ENCODE measurements at regions not wholly inside any gene's neighbourhood (a gene's known extent, or its start where the extent isn't known, plus 50 kb on each side); places are given as distances from the start of the nearest gene placed in this dataset.

DNA sequence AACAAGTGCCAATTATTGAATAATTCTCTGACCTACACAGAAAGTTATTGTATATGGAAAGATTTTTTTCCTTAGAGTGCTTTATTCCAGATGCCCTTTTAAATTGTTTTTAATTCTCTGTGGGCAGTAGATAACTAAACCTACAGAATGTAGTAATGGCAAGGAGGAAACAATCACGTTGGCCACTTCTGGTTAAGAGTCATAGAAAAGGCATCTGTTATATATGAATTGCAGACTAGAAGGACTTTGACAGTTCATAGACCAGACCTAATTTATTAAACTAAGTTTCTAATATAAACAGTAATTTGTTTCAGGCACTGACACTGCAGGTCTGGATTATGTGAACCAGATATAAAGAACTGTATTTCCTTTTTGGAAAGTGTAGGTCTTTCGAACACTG, 607.5 kb downstream of the PLCL1 start:
- TF ChIP-seq, protein P1, sequence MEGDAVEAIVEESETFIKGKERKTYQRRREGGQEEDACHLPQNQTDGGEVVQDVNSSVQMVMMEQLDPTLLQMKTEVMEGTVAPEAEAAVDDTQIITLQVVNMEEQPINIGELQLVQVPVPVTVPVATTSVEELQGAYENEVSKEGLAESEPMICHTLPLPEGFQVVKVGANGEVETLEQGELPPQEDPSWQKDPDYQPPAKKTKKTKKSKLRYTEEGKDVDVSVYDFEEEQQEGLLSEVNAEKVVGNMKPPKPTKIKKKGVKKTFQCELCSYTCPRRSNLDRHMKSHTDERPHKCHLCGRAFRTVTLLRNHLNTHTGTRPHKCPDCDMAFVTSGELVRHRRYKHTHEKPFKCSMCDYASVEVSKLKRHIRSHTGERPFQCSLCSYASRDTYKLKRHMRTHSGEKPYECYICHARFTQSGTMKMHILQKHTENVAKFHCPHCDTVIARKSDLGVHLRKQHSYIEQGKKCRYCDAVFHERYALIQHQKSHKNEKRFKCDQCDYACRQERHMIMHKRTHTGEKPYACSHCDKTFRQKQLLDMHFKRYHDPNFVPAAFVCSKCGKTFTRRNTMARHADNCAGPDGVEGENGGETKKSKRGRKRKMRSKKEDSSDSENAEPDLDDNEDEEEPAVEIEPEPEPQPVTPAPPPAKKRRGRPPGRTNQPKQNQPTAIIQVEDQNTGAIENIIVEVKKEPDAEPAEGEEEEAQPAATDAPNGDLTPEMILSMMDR (IDR thresholded peaks at IDR 0.05; ENCODE audit: control extremely low read depth, extremely low read depth, low read depth, missing control alignments) = no peak
- ChIA-PET POLR2A (no interaction called here), CTCF (no interaction called here)
- no peak for DNase-seq (ENCODE audit: extremely low spot score)

DNA sequence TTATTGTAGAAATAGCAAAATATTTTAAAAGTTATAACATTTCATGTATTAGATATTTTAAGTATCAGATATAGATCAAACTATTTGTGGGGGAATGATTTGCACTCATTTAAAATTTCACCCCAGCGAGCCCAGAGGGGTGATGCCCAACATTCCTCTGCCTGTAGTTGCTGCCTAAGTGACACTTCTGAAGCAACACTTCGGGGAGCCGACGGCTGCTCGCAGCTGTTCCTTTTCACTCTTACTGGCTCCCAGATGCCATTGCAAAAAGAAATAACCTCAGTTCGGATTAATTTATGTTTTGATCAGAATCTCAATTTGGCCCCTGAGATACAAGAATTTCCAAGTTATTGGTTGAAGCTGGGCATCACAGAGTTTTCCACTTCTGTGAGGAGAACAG, 603.8 kb downstream of the PLCL1 start:
- POLR2A ChIA-PET = no interaction called here
- DNase-seq (ENCODE audit: extremely low spot score) = no peak
- CTCF ChIA-PET = no interaction called here
- TF ChIP-seq, protein P1 (IDR thresholded peaks at IDR 0.05; ENCODE audit: control extremely low read depth, extremely low read depth, low read depth, missing control alignments) = no peak

DNA sequence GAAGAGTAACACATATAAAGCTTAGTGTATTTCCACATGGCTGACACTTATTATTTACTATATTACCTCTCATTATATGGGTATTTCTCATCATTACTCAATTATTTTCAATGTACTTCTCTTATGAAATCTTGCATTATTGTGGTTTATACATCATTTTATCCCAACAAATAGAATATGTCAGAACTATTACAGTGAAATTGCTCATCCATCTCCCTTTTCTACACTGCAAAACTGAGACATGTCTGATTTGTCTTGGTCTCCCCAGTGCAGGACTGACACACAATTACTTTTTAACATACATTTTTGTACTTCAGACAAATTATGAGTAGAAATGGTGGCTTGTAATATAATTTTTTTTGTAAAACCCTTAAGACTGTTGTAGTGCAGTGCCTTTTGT, 600.9 kb downstream of the PLCL1 start:
- POLR2A ChIA-PET = no interaction called here
- CTCF ChIA-PET = no interaction called here
- DNase-seq (ENCODE audit: extremely low spot score) = no peak
- TF ChIP-seq, protein P1 (IDR thresholded peaks at IDR 0.05; ENCODE audit: control extremely low read depth, extremely low read depth, low read depth, missing control alignments) = no peak

DNA sequence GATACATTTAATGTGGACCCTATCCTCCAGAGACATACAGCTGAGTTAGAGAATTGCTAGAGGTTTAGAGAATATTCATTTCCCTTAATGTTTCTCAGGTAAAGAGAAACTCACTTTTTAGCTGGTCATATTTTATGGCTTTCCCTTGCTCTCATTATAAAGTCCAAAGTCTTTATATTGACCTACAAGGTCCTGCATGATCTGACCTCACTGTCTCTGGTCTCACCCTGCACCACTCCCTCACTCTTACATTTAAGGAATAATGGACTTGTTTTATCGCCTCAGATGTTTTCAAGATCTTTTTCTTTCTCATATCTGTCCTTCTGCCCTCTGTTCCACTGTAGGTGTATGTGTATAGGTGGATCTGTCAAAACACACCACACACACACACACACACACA, 597.3 kb downstream of the PLCL1 start:
- TF ChIP-seq, protein P1 (IDR thresholded peaks at IDR 0.05; ENCODE audit: control extremely low read depth, extremely low read depth, low read depth, missing control alignments) = no peak
- CTCF ChIA-PET = interaction anchor here (1.0 kb wide), 1 partner anchor 55 kb away, joined by 3 read pairs; no protein-coding TSS in a partner anchor
- DNase-seq (ENCODE audit: extremely low spot score) = no peak
- POLR2A ChIA-PET = no interaction called here

DNA sequence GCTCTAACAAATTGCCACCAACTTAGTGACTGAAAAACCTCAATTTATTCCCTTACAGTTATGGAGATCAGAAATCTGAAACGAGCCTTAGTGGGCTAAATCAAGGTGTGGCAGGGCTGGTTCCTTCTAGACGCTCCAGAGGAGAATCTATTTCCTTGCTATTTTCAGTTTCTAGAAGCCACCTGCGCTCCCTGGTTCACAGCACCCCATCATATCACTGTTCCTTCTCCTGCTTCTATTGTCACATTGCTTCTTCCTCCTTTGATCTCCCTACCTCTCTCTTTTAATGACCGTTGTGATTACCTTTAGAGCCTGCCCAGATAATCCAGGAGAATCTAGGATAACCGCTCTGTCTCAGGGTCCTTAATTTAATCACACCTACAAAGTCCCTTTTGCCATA, 596.6 kb downstream of the PLCL1 start:
- TF ChIP-seq, protein P1 (IDR thresholded peaks at IDR 0.05; ENCODE audit: control extremely low read depth, extremely low read depth, low read depth, missing control alignments) = no peak
- ChIA-PET POLR2A (no interaction called here), CTCF (interaction anchor here (1.0 kb wide), 1 partner anchor 54 kb away, joined by 3 read pairs; no protein-coding TSS in a partner anchor)
- DNase-seq (ENCODE audit: extremely low spot score) = no peak

DNA sequence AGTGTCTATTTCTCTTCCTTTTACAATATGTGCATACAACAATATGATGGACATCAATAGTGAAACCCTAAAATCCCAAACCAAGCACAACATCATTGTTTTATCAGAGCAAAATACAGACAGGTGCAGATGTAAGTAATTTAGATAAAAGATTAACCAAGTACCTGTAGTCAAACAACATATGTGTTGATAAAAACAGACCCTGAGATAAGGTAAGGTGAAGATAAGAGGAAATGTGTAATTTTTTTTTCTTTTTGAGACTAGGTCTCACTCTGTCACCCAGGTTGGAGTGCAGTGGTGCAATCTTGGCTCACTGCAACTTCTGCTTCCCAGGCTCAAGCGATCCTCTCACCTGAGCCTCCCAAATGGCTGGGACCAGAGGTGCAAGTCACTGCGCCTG, 589.8 kb downstream of the PLCL1 start:
- TF ChIP-seq, protein P1 (IDR thresholded peaks at IDR 0.05; ENCODE audit: control extremely low read depth, extremely low read depth, low read depth, missing control alignments) = no peak
- ChIA-PET CTCF (no interaction called here), POLR2A (no interaction called here)
- DNase-seq (ENCODE audit: extremely low spot score) = no peak

DNA sequence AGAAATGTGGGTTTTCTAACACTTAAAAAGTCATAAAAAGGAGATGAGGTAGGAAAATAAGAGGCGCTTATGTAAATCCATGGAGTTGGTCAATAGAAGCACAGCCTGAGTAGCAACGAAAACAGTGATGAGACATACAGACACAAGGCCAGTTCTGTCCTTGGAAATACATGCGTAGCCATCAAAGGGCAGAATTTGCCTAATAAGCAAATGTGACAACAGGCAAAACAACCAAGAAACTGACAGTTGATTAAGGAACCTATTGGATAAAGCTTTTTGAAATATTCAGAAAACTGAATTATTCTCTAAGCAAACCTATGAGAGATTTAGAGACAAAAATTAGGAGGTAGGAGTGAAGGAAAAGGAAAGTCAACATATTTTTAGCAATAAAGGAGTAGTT, 586.3 kb downstream of the PLCL1 start:
- POLR2A ChIA-PET = no interaction called here
- CTCF ChIA-PET = no interaction called here
- TF ChIP-seq, protein P1 (IDR thresholded peaks at IDR 0.05; ENCODE audit: control extremely low read depth, extremely low read depth, low read depth, missing control alignments) = no peak
- no peak for DNase-seq (ENCODE audit: extremely low spot score)

Measured in GM10248 (cell line).